ENCODE measurements at regions not wholly inside any gene's neighbourhood (a gene's known extent, or its start where the extent isn't known, plus 50 kb on each side); places are given as distances from the start of the nearest gene placed in this dataset.

DNA sequence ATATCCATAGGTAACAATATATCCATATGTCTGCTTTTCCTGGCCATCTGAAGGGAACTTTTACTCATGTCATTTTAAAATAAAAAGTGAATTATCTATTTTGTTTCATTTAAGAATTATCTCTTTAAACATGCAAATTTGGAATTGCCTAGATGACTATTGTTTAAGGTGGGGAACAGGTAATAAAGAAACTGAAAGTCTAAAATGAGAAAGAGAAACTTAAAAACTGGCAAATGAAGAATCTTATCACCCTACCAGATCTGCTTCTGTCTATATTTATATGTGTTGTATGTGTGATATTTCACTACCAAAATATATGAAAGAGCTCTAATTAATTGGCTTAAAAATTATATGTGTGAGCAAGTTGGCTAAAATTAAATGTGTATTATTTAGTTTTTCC lies 243.2 kb upstream of the KCNH7 start:
- no peak for TF ChIP-seq CTCF (IDR thresholded peaks at IDR 0.05; ENCODE audit: low read length)
- no peak for TF ChIP-seq EZH2 (IDR thresholded peaks at IDR 0.05; ENCODE audit: borderline replicate concordance, low read length)

Data from OCI-LY1 (cell line).